ENCODE measurements at regions not wholly inside any gene's neighbourhood (a gene's known extent, or its start where the extent isn't known, plus 50 kb on each side); places are given as distances from the start of the nearest gene placed in this dataset.

DNA sequence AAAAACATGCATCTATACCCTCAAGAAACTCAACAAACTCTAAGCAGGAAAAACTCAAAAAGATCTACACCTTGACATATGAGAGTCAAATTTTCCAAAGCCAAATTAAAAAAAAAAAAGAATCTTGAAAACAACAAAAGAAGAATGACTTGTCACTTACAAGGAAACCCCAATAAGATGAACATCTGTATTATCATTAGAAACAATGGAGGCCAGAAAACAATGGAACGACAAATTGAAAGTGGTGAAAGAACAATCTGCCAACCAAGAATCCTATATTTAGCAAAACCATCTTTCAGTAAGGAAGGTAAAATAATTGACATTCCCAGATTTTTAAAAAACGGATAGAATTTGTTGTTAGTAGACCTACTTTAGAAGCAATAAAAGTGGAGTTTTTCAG, 516.8 kb downstream of the ACTR3B start:
- TF ChIP-seq, protein P1, sequence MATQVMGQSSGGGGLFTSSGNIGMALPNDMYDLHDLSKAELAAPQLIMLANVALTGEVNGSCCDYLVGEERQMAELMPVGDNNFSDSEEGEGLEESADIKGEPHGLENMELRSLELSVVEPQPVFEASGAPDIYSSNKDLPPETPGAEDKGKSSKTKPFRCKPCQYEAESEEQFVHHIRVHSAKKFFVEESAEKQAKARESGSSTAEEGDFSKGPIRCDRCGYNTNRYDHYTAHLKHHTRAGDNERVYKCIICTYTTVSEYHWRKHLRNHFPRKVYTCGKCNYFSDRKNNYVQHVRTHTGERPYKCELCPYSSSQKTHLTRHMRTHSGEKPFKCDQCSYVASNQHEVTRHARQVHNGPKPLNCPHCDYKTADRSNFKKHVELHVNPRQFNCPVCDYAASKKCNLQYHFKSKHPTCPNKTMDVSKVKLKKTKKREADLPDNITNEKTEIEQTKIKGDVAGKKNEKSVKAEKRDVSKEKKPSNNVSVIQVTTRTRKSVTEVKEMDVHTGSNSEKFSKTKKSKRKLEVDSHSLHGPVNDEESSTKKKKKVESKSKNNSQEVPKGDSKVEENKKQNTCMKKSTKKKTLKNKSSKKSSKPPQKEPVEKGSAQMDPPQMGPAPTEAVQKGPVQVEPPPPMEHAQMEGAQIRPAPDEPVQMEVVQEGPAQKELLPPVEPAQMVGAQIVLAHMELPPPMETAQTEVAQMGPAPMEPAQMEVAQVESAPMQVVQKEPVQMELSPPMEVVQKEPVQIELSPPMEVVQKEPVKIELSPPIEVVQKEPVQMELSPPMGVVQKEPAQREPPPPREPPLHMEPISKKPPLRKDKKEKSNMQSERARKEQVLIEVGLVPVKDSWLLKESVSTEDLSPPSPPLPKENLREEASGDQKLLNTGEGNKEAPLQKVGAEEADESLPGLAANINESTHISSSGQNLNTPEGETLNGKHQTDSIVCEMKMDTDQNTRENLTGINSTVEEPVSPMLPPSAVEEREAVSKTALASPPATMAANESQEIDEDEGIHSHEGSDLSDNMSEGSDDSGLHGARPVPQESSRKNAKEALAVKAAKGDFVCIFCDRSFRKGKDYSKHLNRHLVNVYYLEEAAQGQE (IDR thresholded peaks at IDR 0.05; ENCODE audit: low read depth) = no peak
- TF ChIP-seq EP300 (IDR thresholded peaks at IDR 0.05; ENCODE audit: borderline replicate concordance) (no peak), TAF1 (IDR thresholded peaks at IDR 0.05; ENCODE audit: low read depth) (no peak), FOXM1 (IDR thresholded peaks at IDR 0.05; ENCODE audit: borderline replicate concordance, low read depth) (no peak), NFIC (IDR thresholded peaks at IDR 0.05) (no peak), EGR1 (IDR thresholded peaks at IDR 0.05) (no peak), CEBPB (IDR thresholded peaks at IDR 0.05) (no peak), RAD21 (IDR thresholded peaks at IDR 0.05; ENCODE audit: low read depth) (no peak)
- TF ChIP-seq, protein P2, sequence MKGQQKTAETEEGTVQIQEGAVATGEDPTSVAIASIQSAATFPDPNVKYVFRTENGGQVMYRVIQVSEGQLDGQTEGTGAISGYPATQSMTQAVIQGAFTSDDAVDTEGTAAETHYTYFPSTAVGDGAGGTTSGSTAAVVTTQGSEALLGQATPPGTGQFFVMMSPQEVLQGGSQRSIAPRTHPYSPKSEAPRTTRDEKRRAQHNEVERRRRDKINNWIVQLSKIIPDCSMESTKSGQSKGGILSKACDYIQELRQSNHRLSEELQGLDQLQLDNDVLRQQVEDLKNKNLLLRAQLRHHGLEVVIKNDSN (IDR thresholded peaks at IDR 0.05) = no peak
